WTC11 (cell line): ENCODE measurements at regions not wholly inside any gene's neighbourhood (a gene's known extent, or its start where the extent isn't known, plus 50 kb on each side); places are given as distances from the start of the nearest gene placed in this dataset.

Source experiments
- ATAC-seq: fragments of 200-7000 bp; cut with Tn5 transposase; 2 replicates; pipeline ENCODE4 v1.10.0; 2021; ENCODE audit warnings: mild to moderate bottlenecking, moderate library complexity
- CTCF ChIA-PET: fragments of 300-600 bp; sonication (Branson Sonifier 250); formaldehyde crosslinking; loops from one replicate; lab custom pipeline; 2021; ENCODE audit warnings: antibody characterized with exemption; lab: Charles Lee
- POLR2A ChIA-PET: fragments of 350-600 bp; sonication (Branson Sonifier 250); formaldehyde crosslinking; loops from one replicate; lab custom pipeline; 2021; ENCODE audit warnings: antibody characterized with exemption; lab: Charles Lee
- DNase-seq: peaks from one replicate; pipeline ENCODE4 v3.0.0; 2021; ENCODE audit warnings: low spot score
- H3K27ac Mint-ChIP-seq: 2 replicates; pipeline ENCODE4 v1.8.0; 2021; ENCODE audit warnings: mixed read lengths
- H3K27me3 Mint-ChIP-seq: 2 replicates; pipeline ENCODE4 v1.8.0; 2021; ENCODE audit warnings: low read depth, mild to moderate bottlenecking, moderate library complexity, mixed read lengths
- H3K36me3 Mint-ChIP-seq: 2 replicates; pipeline ENCODE4 v1.8.0; 2021; ENCODE audit warnings: mixed read lengths
- H3K4me1 Mint-ChIP-seq: 2 replicates; pipeline ENCODE4 v1.8.0; 2022; ENCODE audit warnings: mixed read lengths
- H3K4me3 Mint-ChIP-seq: 2 replicates; pipeline ENCODE4 v1.8.0; 2021; ENCODE audit warnings: mild to moderate bottlenecking, moderate library complexity, mixed read lengths
- H3K9me3 Mint-ChIP-seq: 2 replicates; pipeline ENCODE4 v1.8.0; 2021; ENCODE audit warnings: mixed read lengths
- AR ChIP-seq: fragments of 250-450 bp; sonication (Bioruptor Pico); IDR thresholded peaks from 2 replicates; pipeline ENCODE4 v1.9.0; 2021; ENCODE audit warnings: mild to moderate bottlenecking
- ATF1 ChIP-seq: sonication (generic); formaldehyde crosslinking; IDR thresholded peaks from 2 replicates; pipeline ENCODE4 v1.8.1; 2023; ENCODE audit warnings: mild to moderate bottlenecking, moderate library complexity, missing genetic modification reagents
- CREM ChIP-seq: sonication (generic); formaldehyde crosslinking; IDR thresholded peaks from 2 replicates; pipeline ENCODE4 v1.8.1; 2022; ENCODE audit warnings: mild to moderate bottlenecking, missing genetic modification reagents, moderate library complexity
- E2F1 ChIP-seq: sonication (generic); formaldehyde crosslinking; IDR thresholded peaks from 2 replicates; pipeline ENCODE4 v1.8.0; 2022; ENCODE audit warnings: mild to moderate bottlenecking, missing genetic modification reagents
- ELF4 ChIP-seq: sonication (generic); formaldehyde crosslinking; IDR thresholded peaks from 2 replicates; pipeline ENCODE4 v1.8.1; 2022; ENCODE audit warnings: low read depth, mild to moderate bottlenecking, moderate library complexity, missing genetic modification reagents
- FOXP4 ChIP-seq: sonication (generic); formaldehyde crosslinking; IDR thresholded peaks from 2 replicates; pipeline ENCODE4 v1.8.0; 2022; ENCODE audit warnings: mild to moderate bottlenecking, missing genetic modification reagents
- IRF2 ChIP-seq: sonication (generic); formaldehyde crosslinking; IDR thresholded peaks from 2 replicates; pipeline ENCODE4 v1.8.0; 2022; ENCODE audit warnings: low read depth, missing genetic modification reagents, borderline replicate concordance
- JUN ChIP-seq: sonication (generic); formaldehyde crosslinking; IDR thresholded peaks from 2 replicates; pipeline ENCODE4 v1.8.0; 2023; ENCODE audit warnings: mild to moderate bottlenecking, missing genetic modification reagents
- MAX ChIP-seq: sonication (generic); formaldehyde crosslinking; IDR thresholded peaks from 2 replicates; pipeline ENCODE4 v1.8.0; 2022; ENCODE audit warnings: mild to moderate bottlenecking, missing genetic modification reagents
- MLX ChIP-seq: sonication (generic); formaldehyde crosslinking; IDR thresholded peaks from 2 replicates; pipeline ENCODE4 v1.8.1; 2023; ENCODE audit warnings: mild to moderate bottlenecking, missing genetic modification reagents, moderate library complexity
- OVOL2 ChIP-seq: fragments of 250-450 bp; sonication (Bioruptor Pico); IDR thresholded peaks from 2 replicates; pipeline ENCODE4 v1.9.0; 2021; ENCODE audit warnings: mild to moderate bottlenecking, borderline replicate concordance
- SMAD4 ChIP-seq: sonication (generic); formaldehyde crosslinking; IDR thresholded peaks from 2 replicates; pipeline ENCODE4 v1.8.0; 2022; ENCODE audit warnings: mild to moderate bottlenecking, missing genetic modification reagents
- TEAD1 ChIP-seq: sonication (generic); formaldehyde crosslinking; IDR thresholded peaks from 2 replicates; pipeline ENCODE4 v1.8.0; 2022; ENCODE audit warnings: mild to moderate bottlenecking, missing genetic modification reagents
- TP53 ChIP-seq: sonication (generic); formaldehyde crosslinking; IDR thresholded peaks from 2 replicates; pipeline ENCODE4 v1.8.1; 2023; ENCODE audit warnings: mild to moderate bottlenecking, missing genetic modification reagents
- USF1 ChIP-seq: sonication (generic); formaldehyde crosslinking; IDR thresholded peaks from 2 replicates; pipeline ENCODE4 v1.8.0; 2022; ENCODE audit warnings: mild to moderate bottlenecking, missing genetic modification reagents
- ZNF121 ChIP-seq: sonication (generic); formaldehyde crosslinking; IDR thresholded peaks from 2 replicates; pipeline ENCODE4 v1.8.0; 2023; ENCODE audit warnings: missing genetic modification reagents
- ZNF219 ChIP-seq: sonication (generic); formaldehyde crosslinking; IDR thresholded peaks from 2 replicates; pipeline ENCODE4 v1.8.0; 2023; ENCODE audit warnings: missing genetic modification reagents, mild to moderate bottlenecking, borderline replicate concordance
- ZNF317 ChIP-seq: sonication (generic); formaldehyde crosslinking; IDR thresholded peaks from 2 replicates; pipeline ENCODE4 v1.8.1; 2023; ENCODE audit warnings: low read depth, mild to moderate bottlenecking, moderate library complexity, missing genetic modification reagents, borderline replicate concordance
- ZNF671 ChIP-seq: fragments of 250-450 bp; sonication (Bioruptor Pico); IDR thresholded peaks from 2 replicates; pipeline ENCODE4 v1.8.0; 2021; ENCODE audit warnings: mild to moderate bottlenecking

GRCh38 chr14:27026097-27026496 is 428.3 kb upstream of the NOVA1 start (continued):
- TF ChIP-seq AR (CRISPR knock-in tag) (no peak), JUN (CRISPR knock-in tag) (no peak), MLX (CRISPR knock-in tag) (no peak), IRF2 (CRISPR knock-in tag) (no peak), MAX (no peak), ZNF671 (CRISPR knock-in tag) (no peak)

GRCh38 chr14:27040552-27040951 is 442.7 kb upstream of the NOVA1 start:
- H3K4me3 Mint-ChIP-seq, result no peak overlapping the region
- H3K27me3 Mint-ChIP-seq, result no peaks in the 10 kb centered on the region; the same call in 1 of the 2 replicates
- DNase-seq, result no peak
- H3K9me3 Mint-ChIP-seq, result 0 out of 2 replicates have a peak, but pooled peaks cover 3% of the 10 kb centered on the region
- no peaks in the 10 kb centered on the region for H3K4me1 Mint-ChIP-seq
- POLR2A ChIA-PET, result no interaction called here
- H3K27ac Mint-ChIP-seq, result no peak overlapping the region
- no peak for ATAC-seq
- no peaks in the 10 kb centered on the region for H3K36me3 Mint-ChIP-seq
- TF ChIP-seq CREM (CRISPR knock-in tag), result no peak
- no peak for TF ChIP-seq ZNF317 (CRISPR knock-in tag)
- no peak for TF ChIP-seq MAX
- no peak for TF ChIP-seq FOXP4 (CRISPR knock-in tag)
- TF ChIP-seq TEAD1 (CRISPR knock-in tag), result no peak
- no peak for TF ChIP-seq ZNF121
- TF ChIP-seq ZNF219 (CRISPR knock-in tag), result no peak
- no peak for TF ChIP-seq ATF1 (CRISPR knock-in tag)
- no peak for TF ChIP-seq SMAD4 (CRISPR knock-in tag)
- TF ChIP-seq USF1 (CRISPR knock-in tag), result no peak
- CTCF ChIA-PET, result interaction anchor here (0.8 kb wide), 1 partner anchor 457 kb away, joined by 3 read pairs; no protein-coding TSS in a partner anchor

GRCh38 chr14:27049701-27050100 is 451.9 kb upstream of the NOVA1 start:
- Mint-ChIP-seq H3K4me3 (no peak overlapping the region), H3K36me3 (0 out of 2 replicates have a peak, but pooled peaks cover 4% of the 10 kb centered on the region), H3K4me1 (no peaks in the 10 kb centered on the region), H3K27me3 (no peaks in the 10 kb centered on the region), H3K27ac (no peak overlapping the region), H3K9me3 (peaks cover 18% of the 10 kb centered on the region)
- DNase-seq (no peak), ATAC-seq (no peak)
- TF ChIP-seq E2F1 (CRISPR knock-in tag) (no peak), MAX (no peak), OVOL2 (no peak), TP53 (CRISPR knock-in tag) (no peak), ELF4 (no peak)
- ChIA-PET POLR2A (no interaction called here), CTCF (no interaction called here)
